WI38 (cell line): ENCODE measurements at regions not wholly inside any gene's neighbourhood (a gene's known extent, or its start where the extent isn't known, plus 50 kb on each side); places are given as distances from the start of the nearest gene placed in this dataset.

Experiments used
- H3K4me3 ChIP-seq: 2 replicates; pipeline ENCODE4 v1.5.1; 2011; ENCODE audit warnings: low read depth, mild to moderate bottlenecking, control low read depth, low read length
- CTCF ChIP-seq: IDR thresholded peaks from 2 replicates; pipeline ENCODE4 v1.5.1; 2012; ENCODE audit warnings: low read depth, mild to moderate bottlenecking, control low read depth, low read length

- TF ChIP-seq CTCF, result no peak
- H3K4me3 ChIP-seq, result no peak overlapping the region
These were observed 253.0 kb downstream of the MAFB start for GRCh38 chr20:40436011-40436410.

- TF ChIP-seq CTCF, result no peak
- H3K4me3 ChIP-seq, result no peak overlapping the region
These were observed 253.7 kb downstream of the MAFB start for GRCh38 chr20:40435146-40435895.

GRCh38 chr20:40434122-40434521, 254.9 kb downstream of the MAFB start:
- TF ChIP-seq CTCF, result no peak
- no peak overlapping the region for H3K4me3 ChIP-seq

GRCh38 chr20:40433341-40433861, 255.6 kb downstream of the MAFB start:
- no peak for TF ChIP-seq CTCF
- no peak overlapping the region for H3K4me3 ChIP-seq

- no peak overlapping the region for H3K4me3 ChIP-seq
- TF ChIP-seq CTCF, result no peak
These were observed 257.4 kb downstream of the MAFB start for GRCh38 chr20:40431611-40432010.

- TF ChIP-seq CTCF, result no peak
- H3K4me3 ChIP-seq, result no peak overlapping the region
These were observed 257.9 kb downstream of the MAFB start for GRCh38 chr20:40431112-40431511.

GRCh38 chr20:40427026-40427425, 262.0 kb downstream of the MAFB start:
- TF ChIP-seq CTCF, result no peak
- H3K4me3 ChIP-seq, result no peak overlapping the region
